ACC112 (cell line): ENCODE measurements at regions not wholly inside any gene's neighbourhood (a gene's known extent, or its start where the extent isn't known, plus 50 kb on each side); places are given as distances from the start of the nearest gene placed in this dataset.

ENCODE experiments used
- H2AFZ ChIP-seq: fragments of 200-600 bp; sonication (generic); one replicate; pipeline ENCODE4 v1.6.0; 2017; ENCODE audit warnings: antibody characterized with exemption, low read length; ENCODE audit not compliant: unreplicated experiment
- H3K27ac ChIP-seq: fragments of 200-600 bp; sonication (generic); 2 replicates; pipeline ENCODE4 v1.5.1; 2014; ENCODE audit warnings: low read depth, mild to moderate bottlenecking, antibody characterized with exemption, low read length, moderate library complexity
- H3K27me3 ChIP-seq: fragments of 200-600 bp; sonication (generic); 2 replicates; pipeline ENCODE4 v1.6.1; 2014; ENCODE audit warnings: mild to moderate bottlenecking, antibody characterized with exemption, low read length, moderate library complexity, mixed read lengths; ENCODE audit not compliant: insufficient read depth
- H3K36me3 ChIP-seq: fragments of 200-600 bp; sonication (generic); 2 replicates; pipeline ENCODE4 v1.6.1; 2016; ENCODE audit warnings: mild to moderate bottlenecking, antibody characterized with exemption, low read length, moderate library complexity, mixed read lengths; ENCODE audit not compliant: insufficient read depth
- H3K4me1 ChIP-seq: fragments of 200-600 bp; sonication (generic); one replicate; pipeline ENCODE4 v1.6.1; 2016; ENCODE audit warnings: low read length, mixed read lengths; ENCODE audit not compliant: insufficient read depth, unreplicated experiment, control insufficient read depth
- H3K4me3 ChIP-seq: fragments of 200-600 bp; sonication (generic); 2 replicates; pipeline ENCODE4 v1.5.1; 2014; ENCODE audit warnings: mild to moderate bottlenecking, low read depth, low read length
- H3K79me2 ChIP-seq: fragments of 200-600 bp; sonication (generic); one replicate; pipeline ENCODE4 v1.6.0; 2016; ENCODE audit warnings: low read length; ENCODE audit not compliant: control insufficient read depth, unreplicated experiment, insufficient read depth

GRCh38 chr20:20966171-20966570 lies 140.0 kb downstream of the LINC00237 start:
- H2AFZ ChIP-seq = no peak overlapping the region
- H3K4me3 ChIP-seq = no peak overlapping the region
- H3K27ac ChIP-seq = no peak overlapping the region
- H3K79me2 ChIP-seq = no peaks in the 10 kb centered on the region
- no peaks in the 10 kb centered on the region for H3K4me1 ChIP-seq
- peaks cover 22% of the 10 kb centered on the region for H3K27me3 ChIP-seq
- no peaks in the 10 kb centered on the region for H3K36me3 ChIP-seq

GRCh38 chr20:20959031-20959755 lies 147.0 kb downstream of the LINC00237 start:
- Histone ChIP-seq H3K79me2 (no peaks in the 10 kb centered on the region), H3K36me3 (no peaks in the 10 kb centered on the region), H3K27ac (no peak overlapping the region), H3K4me1 (no peaks in the 10 kb centered on the region), H3K27me3 (no peaks in the 10 kb centered on the region), H2AFZ (no peak overlapping the region), H3K4me3 (no peak overlapping the region)

DNA sequence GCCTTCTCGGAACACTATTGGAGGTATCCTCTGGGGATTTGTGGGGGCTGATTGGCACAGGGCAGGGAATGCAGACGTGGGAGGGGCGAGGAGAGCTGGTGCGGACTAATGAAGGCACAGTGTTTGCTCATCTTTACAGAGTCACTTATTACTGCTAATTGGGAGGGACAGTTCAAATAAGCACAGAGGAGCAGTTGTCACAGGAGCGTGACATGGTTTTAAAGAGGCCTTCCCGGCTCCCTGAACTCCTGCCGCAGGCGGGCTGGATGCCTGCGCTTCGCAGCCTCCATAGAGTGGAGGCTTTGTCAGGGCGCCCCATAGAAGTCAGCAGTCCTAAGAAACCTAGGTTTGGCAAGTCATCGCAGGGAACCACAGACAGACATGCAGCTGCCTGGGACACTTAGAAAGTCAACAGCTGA lies 149.6 kb downstream of the LINC00237 start:
- no peaks in the 10 kb centered on the region for H3K27me3 ChIP-seq
- no peaks in the 10 kb centered on the region for H3K4me1 ChIP-seq
- no peak overlapping the region for H2AFZ ChIP-seq
- H3K36me3 ChIP-seq = no peaks in the 10 kb centered on the region
- no peak overlapping the region for H3K27ac ChIP-seq
- no peak overlapping the region for H3K4me3 ChIP-seq
- H3K79me2 ChIP-seq = no peaks in the 10 kb centered on the region

- H3K27me3 ChIP-seq = no peaks in the 10 kb centered on the region
- H3K36me3 ChIP-seq = no peaks in the 10 kb centered on the region
- no peak overlapping the region for H3K27ac ChIP-seq
- no peaks in the 10 kb centered on the region for H3K79me2 ChIP-seq
- no peak overlapping the region for H3K4me3 ChIP-seq
- H2AFZ ChIP-seq = no peak overlapping the region
- no peaks in the 10 kb centered on the region for H3K4me1 ChIP-seq
Observed at GRCh38 chr20:20955892-20956291, 150.3 kb downstream of the LINC00237 start.

- Histone ChIP-seq H3K27me3 (no peaks in the 10 kb centered on the region), H3K27ac (no peak overlapping the region), H3K4me1 (no peaks in the 10 kb centered on the region), H3K79me2 (no peaks in the 10 kb centered on the region), H2AFZ (no peak overlapping the region), H3K4me3 (no peak overlapping the region), H3K36me3 (no peaks in the 10 kb centered on the region)
Observed at GRCh38 chr20:20953738-20954618, 152.2 kb downstream of the LINC00237 start.

GRCh38 chr20:20950620-20951019 lies 155.5 kb downstream of the LINC00237 start:
- no peaks in the 10 kb centered on the region for H3K79me2 ChIP-seq
- H3K4me1 ChIP-seq = no peaks in the 10 kb centered on the region
- no peaks in the 10 kb centered on the region for H3K27me3 ChIP-seq
- H3K4me3 ChIP-seq = no peak overlapping the region
- no peak overlapping the region for H3K27ac ChIP-seq
- no peaks in the 10 kb centered on the region for H3K36me3 ChIP-seq
- H2AFZ ChIP-seq = no peak overlapping the region

GRCh38 chr20:20946122-20946759 lies 159.9 kb downstream of the LINC00237 start:
- Histone ChIP-seq H3K4me3 (no peak overlapping the region), H3K36me3 (no peaks in the 10 kb centered on the region), H2AFZ (no peak overlapping the region), H3K27ac (no peak overlapping the region), H3K79me2 (no peaks in the 10 kb centered on the region), H3K27me3 (no peaks in the 10 kb centered on the region), H3K4me1 (no peaks in the 10 kb centered on the region)

DNA sequence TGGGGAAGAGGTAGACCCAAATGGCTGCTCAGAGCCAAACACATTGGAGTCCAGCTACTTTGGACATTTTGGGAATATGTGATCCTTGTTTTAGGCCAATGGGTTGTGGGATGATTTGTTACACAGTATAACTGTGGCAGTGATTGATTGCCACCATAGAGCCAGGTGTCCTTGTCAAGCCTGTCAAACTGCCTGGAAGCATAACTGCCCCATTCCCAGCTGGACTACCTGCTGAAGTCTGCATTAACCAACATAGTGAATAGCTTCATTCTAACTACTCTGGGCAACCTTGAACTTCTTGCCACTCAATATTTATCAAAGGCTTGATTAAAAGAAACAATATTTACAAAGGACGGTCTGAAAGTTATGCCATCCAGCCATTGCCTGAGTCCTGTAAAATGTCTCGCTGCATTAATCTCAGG lies 164.7 kb downstream of the LINC00237 start:
- no peak overlapping the region for H2AFZ ChIP-seq
- no peak overlapping the region for H3K4me3 ChIP-seq
- H3K4me1 ChIP-seq = no peaks in the 10 kb centered on the region
- no peaks in the 10 kb centered on the region for H3K27me3 ChIP-seq
- no peaks in the 10 kb centered on the region for H3K36me3 ChIP-seq
- no peaks in the 10 kb centered on the region for H3K79me2 ChIP-seq
- no peak overlapping the region for H3K27ac ChIP-seq

GRCh38 chr20:20939006-20939405 lies 167.2 kb downstream of the LINC00237 start:
- Histone ChIP-seq H3K36me3 (no peaks in the 10 kb centered on the region), H2AFZ (no peak overlapping the region), H3K79me2 (no peaks in the 10 kb centered on the region), H3K4me1 (no peaks in the 10 kb centered on the region), H3K4me3 (no peak overlapping the region), H3K27ac (no peak overlapping the region), H3K27me3 (no peaks in the 10 kb centered on the region)

DNA sequence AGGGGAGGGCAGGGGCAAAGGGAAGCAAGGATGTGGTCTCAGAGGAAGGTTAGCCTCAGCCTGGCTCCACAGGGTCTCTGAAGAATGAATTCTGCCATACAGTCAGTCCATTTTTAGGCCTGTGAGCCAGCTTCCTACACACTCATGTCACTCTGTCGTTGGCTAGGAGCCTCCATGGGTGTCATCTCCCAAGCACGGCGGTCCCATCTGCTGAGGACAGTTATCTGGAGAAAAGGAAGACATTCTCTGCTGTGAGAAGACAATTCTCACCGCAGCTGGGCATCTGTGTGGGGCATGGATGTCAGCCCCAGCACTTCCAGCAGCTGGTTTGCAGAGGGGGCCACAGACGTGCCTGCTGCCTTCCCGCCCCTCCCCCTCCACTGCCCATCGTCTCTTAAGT lies 167.6 kb downstream of the LINC00237 start:
- no peaks in the 10 kb centered on the region for H3K79me2 ChIP-seq
- H3K4me3 ChIP-seq = no peak overlapping the region
- no peaks in the 10 kb centered on the region for H3K4me1 ChIP-seq
- H3K27ac ChIP-seq = no peak overlapping the region
- H3K27me3 ChIP-seq = no peaks in the 10 kb centered on the region
- H3K36me3 ChIP-seq = no peaks in the 10 kb centered on the region
- H2AFZ ChIP-seq = no peak overlapping the region
